OCI-LY1 (cell line): ENCODE measurements at regions not wholly inside any gene's neighbourhood (a gene's known extent, or its start where the extent isn't known, plus 50 kb on each side); places are given as distances from the start of the nearest gene placed in this dataset.

Source experiments
- EZH2 ChIP-seq: fragments of 200-600 bp; sonication (generic), shearing (Covaris generic); IDR thresholded peaks from 2 replicates; pipeline ENCODE4 v1.8.0; 2017; ENCODE audit warnings: borderline replicate concordance, mixed run types, mild to moderate bottlenecking, antibody characterized with exemption, low read length, moderate library complexity, mixed read lengths
- TF ChIP-seq, protein P1 (sequence below): fragments of 200-600 bp; sonication (generic), shearing (Covaris generic); IDR thresholded peaks from 2 replicates; pipeline ENCODE4 v1.5.1; 2017; ENCODE audit warnings: mild to moderate bottlenecking, antibody characterized with exemption, low read length, moderate library complexity, mixed read lengths

DNA sequence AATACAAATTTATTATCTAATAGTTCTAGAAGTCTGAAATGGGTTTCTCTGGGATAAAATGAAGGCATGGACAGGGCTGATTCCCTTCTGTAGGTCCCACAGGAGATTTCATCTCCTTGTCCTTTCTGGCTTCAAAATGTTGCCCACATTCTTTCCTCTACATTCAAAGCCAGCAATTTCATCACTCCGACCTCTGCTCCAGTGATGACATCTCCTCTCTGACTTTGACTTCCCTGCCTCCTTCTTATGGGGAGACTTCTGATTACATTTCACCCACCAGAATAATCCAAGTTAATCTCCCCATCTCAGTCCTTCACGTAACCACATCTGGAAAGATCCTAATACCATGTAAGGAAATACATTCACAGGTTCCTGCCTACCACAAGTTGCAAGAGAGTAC lies 358.0 kb upstream of the C1orf87 start:
- TF ChIP-seq, protein P1, sequence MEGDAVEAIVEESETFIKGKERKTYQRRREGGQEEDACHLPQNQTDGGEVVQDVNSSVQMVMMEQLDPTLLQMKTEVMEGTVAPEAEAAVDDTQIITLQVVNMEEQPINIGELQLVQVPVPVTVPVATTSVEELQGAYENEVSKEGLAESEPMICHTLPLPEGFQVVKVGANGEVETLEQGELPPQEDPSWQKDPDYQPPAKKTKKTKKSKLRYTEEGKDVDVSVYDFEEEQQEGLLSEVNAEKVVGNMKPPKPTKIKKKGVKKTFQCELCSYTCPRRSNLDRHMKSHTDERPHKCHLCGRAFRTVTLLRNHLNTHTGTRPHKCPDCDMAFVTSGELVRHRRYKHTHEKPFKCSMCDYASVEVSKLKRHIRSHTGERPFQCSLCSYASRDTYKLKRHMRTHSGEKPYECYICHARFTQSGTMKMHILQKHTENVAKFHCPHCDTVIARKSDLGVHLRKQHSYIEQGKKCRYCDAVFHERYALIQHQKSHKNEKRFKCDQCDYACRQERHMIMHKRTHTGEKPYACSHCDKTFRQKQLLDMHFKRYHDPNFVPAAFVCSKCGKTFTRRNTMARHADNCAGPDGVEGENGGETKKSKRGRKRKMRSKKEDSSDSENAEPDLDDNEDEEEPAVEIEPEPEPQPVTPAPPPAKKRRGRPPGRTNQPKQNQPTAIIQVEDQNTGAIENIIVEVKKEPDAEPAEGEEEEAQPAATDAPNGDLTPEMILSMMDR = no peak
- TF ChIP-seq EZH2 = no peak
